CD4-positive, alpha-beta T cell treated with Interleukin-1 beta for 1 hour (primary cell): ENCODE measurements at regions not wholly inside any gene's neighbourhood (a gene's known extent, or its start where the extent isn't known, plus 50 kb on each side); places are given as distances from the start of the nearest gene placed in this dataset.

Source experiments
- DNase-seq, 2 donors: peaks; one replicate each; pipeline ENCODE4 v3.0.0-alpha.2; 2020 to 2022

DNA sequence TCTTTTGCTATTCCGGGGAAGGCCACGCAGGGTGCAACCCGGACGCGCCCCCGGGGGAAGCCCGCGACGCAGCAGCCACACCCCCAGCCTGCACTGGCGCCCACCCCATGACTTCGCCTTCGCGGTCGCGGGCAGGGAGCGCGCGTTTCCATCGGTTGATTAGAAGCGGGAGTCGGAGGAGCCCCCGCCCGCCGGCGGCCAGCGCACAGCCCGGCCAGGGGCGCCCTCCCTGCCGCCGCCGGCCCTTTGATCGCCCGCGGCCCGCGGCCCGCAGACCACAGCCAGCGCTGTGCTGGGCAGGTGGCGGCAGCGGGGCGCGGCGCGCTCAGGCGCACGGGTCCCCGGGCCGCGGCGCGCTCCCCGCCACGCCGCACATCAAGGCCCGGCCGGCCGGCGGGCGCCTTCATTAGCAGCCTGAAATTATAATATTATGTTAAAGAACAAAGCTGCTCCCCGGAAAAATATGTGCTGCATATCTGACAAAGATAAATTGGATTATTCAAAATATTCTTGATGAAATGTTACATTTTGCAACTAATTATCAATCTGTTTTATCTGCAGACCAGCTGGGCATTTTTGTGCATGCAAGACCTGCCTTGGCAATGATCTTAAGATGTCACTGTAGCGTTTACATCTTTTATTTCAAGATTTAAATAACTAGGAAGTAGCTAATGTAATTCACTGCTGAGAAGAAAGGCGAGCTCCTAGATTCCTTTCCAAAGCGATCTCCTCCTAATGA is 160.7 kb upstream of the MKI67 start:
- DNase-seq, result no peak

DNA sequence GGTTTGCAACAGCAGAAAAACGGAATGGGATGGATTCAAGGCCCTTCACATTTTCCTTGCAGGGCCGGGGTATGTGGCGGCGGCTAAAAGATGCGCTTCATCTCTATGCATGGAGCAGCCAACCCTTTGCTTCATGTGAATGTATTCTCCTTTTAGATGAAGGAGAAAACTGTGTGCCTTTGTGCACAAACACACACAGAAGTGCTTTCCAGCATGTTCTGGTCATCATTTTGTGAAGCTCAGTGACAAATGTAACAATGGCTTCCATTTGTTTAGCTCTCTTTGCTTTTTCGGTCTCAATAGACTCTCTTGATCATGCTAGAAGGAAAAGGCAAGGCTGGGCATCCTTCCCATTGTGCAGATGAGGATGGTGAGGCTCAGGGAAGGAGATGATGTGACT is 161.7 kb upstream of the MKI67 start:
- DNase-seq, result no peak

DNA sequence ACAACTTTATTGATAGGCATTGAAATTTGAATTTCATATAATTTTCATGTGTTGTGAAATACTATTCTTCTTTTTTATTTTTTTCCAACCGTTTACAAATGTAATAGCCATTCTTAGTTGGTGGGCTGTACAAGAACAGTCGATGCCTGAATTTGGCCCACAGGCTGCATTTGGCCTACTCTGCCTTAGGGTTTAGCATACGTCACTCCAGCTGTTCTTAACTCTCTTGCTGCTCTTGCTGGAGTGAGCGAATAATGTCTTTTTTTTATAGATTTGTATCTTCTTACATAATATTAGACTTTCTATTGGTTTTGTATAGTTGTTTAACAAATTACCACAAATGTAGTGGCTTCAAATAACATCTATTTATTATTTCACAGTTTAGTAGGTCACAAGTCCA is 163.4 kb upstream of the MKI67 start:
- DNase-seq, result no peak

DNA sequence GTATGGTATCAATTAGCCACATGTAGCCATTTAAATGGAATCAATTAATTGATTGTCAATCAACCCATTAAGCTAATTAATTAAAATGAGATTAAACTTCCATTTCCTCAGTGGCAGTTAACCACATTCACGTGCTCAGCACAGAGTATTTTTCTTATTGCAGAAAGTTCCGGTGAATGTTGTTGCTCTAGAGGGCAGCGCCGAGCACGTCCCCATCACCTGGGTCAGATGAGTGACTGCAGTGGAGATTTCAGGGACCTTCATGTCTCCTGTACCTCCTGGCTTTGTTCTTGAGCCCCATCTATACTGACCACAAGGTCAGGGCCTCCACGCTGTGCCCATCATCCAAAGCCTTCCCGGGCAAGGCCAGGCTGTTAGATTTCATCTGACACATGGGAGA is 168.8 kb upstream of the MKI67 start:
- DNase-seq, result no peak

DNA sequence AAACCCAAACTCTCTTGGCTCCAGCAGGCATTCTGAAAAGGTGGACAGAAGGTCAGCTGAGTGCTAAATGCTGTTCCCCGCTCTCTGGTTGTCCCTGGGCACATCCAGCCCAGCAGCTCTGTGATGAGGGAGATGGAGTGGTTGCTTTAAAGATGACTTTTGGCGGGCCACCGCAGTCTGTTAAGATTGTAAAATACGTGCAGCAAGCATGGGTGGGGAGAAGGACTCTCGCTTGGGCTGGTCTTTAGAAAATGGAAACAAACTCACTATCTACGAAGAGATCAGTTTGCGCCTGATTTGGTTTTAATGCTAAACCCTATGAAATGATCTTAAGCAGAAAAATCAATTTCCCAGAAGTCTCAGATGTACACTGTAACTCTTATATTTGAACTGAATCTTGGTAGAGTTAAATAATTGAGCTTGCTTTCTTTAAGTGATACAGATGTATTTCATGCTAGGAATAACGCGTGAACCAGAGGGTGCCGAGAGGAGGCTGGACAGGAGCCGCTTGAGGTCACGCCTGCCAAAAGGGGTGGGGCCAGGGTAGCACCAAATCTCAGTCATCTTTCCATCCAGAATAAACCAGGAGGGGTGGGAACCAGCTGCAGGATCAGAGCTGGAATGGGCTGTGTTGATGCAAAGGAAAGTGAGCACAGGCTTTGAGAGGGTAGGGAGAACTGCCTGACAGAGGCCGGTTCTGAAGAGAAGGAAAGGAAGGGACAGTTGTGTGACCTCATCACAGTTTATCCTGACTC is 170.2 kb upstream of the MKI67 start:
- DNase-seq, result no peak

DNA sequence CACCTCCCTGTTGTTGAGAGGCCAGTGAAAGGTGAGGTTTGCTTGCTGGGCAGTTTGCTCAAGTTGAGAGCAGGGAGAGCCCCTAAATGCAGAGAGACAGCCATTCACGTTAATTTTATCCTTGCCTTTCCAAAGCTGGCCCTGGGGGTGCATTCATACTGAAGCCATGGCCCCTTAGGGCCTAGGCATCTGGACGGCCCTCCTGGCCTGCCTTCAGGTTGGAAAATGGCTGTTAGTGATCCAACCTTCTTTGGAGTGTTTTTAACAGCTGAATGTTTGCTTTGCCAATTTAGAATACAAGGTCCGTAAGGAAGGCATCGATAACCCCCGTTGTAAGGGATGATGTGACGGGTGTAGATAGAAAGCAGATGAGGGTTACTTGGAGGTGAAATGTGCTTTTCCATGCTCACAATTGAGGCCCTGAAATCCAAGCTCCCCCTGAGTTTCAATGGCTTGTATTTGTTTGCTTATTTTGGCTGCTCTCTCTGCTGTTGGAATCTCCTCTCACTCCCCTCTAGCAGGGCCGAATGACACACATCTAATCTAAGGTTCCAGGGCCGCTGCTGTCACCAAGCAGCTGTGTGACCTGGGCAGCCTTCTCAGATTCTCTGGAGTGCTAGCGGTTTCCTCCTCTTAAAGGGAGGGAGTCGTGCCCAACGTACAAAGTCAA is 171.6 kb upstream of the MKI67 start:
- no peak for DNase-seq

DNA sequence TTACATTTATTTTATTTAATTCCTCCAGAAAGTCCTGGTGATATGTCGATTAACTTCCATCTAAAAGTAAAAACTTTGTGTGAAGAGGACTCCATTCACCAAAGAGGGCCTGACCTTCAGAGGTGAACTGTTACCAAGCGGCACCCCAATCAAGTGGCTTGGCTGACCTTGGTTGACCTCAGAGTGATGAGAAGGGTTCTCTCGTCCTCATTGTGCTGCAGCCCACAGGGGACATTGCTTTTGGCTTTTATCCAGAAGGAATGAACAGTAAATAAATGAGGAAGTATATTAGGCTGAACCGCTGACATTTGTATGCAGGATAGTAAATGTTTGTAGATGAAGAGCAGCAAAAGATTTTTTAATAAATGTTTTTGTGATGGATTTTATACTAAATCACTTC is 172.4 kb upstream of the MKI67 start:
- no peak for DNase-seq

DNA sequence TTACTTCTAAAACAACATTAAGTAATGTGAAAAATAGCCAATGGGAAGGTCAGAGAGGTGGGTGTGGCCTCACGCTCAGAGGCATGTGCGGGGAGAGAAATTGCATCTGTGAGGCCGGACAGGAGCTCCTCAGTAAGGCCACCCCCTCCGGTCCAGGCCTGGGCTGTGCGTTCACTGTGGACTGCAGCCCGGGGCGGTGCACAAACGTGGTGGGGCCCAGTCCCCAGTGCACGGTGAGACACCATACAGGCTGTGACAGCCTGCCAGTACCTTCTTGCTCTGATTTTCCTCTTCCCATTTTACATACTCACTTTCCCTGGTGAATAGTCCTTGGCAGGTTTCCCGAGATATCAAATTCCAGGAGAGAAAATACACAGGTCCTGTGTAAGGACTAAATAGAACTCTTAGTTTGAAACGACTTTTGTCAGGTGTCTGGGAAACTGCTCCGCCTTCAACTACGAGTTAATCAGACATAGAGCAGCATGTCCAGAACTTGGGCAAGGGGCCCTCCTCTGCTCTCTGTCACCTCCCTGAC is 174.1 kb upstream of the MKI67 start:
- no peak for DNase-seq

DNA sequence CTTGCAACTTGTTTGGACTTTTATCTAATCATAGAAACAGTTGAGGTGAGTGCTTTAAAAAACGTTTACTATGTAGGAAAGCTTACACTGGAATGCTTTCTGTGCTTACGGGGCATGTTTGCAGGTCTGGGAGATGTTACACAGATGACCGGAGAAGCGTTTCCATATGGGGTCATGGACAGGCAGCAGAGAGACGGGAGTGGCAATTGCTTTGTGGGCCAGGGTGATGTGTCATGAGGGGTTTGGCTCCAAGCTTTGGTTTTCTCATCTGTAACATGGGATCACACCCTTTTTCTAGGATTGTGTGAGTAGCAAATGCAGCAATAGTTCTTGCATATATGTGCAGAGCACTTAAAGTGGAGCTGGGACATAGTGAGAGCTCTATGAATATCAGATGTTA is 174.8 kb upstream of the MKI67 start:
- no peak for DNase-seq

DNA sequence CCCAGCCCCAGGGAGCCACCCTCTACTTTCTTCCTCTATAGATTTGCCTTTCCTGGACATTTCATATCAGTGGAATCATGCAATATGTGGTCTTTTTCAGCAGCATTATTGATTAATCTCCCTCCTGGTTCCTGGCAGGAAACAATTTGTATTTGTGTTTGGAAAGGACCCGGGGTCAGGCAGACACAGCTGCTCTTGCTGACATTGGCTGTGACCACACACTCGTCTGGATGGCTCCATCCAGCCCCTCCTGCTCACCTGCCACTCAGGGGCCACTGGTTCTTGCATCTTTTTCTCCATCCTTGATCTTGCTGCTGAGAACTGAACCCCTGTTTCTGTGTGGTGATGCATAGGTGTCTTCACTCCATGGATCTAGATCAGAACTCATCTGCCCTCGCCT is 176.6 kb upstream of the MKI67 start:
- no peak for DNase-seq

DNA sequence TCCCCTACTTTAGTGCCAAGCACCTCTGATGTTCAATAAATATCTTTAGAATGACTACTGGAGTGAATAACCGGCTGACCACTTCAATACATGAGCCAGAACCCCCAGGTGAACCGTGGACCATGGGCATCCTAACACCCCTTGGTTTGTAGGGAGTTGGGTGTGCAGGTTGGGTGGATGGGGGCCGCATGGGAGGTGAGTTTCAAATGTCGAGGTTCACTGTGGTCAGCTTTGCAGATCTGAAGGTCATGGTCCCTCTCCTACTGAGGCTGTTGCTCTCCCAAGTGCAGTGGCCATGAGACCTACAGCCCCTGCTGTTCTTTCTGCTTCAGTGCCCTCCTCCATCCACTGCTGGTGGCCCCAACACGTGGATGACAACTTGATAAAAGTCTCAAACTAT is 178.0 kb upstream of the MKI67 start:
- DNase-seq, result no peak

DNA sequence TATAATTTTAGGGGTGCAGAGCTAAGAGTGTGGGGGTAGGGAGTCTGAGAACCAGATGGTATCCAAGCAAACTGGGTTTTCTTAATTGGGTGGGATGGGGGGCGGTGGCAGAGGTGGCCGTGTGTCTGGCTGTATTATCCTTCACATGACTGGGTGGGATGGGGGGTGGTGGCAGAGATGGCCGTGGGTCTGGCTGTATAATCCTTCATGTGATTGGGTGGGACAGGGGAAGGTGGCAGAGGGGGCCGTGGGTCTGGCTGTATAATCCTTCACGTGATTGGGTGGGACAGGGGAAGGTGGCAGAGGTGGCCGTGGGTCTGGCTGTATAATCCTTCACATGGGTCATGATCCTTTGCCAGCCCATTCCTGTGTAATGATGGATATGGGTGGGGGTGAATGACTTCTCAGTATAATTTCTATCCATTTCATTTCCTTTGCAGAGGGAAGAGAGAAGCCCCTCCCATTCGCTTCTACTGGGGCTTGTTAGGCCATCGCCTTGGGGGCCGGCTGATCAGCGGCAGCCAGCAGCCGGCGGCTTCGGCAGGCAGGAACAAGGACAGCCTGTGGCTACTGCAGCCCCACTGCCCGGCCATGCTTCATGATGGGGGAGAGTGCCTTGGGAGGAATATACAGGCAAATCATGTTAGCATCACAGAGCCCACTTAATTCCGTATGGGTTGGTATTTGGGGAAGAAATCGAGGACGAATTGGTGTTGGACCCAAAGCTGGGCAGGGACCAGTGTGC is 179.6 kb upstream of the MKI67 start:
- no peak for DNase-seq

DNA sequence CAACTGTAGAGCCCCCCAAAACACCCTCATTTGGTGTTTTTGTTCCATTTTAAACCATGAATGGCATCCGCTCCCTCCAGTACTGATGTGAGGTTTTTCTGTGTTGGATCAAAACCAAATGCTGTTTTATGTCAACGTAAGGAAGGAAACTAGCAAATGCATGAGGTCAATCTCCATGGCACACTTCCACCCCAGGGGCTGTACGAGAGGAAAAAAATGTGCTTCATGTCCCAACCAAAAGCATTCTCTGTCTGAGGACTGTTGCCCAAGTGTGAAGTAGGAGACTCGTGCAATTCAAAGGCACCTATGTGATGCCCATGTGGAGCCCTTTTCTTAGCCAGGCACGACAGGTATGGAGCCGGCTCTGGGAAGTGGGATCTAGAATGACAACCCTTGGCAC is 180.3 kb upstream of the MKI67 start:
- no peak for DNase-seq

DNA sequence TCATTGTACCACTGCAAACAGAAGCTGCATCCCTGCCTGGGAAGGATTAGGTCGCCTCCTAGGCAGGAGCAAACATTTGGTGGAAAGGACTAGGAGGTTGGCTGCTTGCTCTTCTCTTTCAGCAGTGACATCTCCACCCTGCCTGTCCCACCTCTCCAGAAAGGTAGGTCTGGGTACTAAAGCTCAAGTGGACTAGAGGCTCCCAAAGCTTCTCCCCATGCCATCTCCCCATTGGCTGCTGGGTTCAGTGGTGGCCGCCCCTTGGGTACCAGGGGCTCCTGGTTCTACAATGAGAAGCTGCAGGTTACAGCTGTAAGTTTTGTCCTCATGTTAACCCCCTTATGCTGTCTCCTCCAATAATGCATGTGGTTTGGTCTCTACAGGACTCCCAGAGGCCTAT is 180.7 kb upstream of the MKI67 start:
- no peak for DNase-seq

DNA sequence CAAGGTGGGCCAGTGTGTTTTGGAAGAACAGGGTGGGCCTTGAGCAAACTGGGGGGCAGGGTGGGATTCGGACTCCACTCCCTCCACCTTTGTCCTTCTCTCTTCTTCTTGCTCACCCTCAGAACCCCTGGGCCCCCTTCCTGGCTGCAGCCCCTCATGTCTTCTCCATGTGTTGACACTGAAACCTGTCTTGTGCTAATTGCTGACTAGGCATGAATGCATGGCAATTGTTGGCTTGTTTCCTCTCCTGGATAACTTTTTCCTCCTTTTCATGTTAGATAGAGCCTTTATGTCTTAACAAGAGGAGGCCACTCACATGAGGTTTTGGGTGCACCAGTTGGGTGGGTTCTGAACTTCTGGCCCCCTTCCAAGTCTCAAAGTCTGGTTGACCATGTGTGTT is 181.6 kb upstream of the MKI67 start:
- no peak for DNase-seq

DNA sequence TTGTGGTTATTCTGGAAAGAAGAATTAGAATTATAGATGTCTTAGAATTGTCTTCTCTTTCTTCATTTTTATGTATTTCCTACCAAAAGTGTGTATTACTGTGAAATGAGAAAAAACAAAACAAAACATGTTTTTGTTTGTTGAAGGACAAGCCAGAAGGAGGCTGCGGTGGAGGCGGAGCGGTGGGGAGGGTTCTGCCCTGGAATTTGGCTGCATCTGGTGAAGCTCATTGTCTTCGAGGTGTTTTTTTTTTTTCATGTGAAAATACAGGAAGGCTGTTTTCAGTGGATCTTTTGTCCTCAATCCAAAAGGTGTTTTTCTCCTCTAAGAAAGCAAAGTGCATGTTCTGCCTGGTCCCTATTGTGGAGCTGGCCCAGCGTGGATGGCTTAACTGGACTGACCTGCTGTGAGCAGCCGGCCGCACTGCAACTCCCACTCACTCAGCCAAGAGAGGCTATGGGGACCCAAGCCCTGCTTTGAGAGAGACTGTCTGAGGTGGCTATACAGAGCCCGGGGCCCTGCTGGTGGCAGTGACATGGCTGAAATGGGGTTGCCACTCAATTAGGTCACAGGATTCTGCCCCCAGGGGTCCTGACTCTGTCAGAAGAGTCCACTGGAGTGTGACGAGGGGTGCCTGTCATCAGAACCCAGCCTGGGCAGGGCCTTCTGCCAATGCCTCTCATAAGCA is 184.9 kb upstream of the MKI67 start:
- no peak for DNase-seq

DNA sequence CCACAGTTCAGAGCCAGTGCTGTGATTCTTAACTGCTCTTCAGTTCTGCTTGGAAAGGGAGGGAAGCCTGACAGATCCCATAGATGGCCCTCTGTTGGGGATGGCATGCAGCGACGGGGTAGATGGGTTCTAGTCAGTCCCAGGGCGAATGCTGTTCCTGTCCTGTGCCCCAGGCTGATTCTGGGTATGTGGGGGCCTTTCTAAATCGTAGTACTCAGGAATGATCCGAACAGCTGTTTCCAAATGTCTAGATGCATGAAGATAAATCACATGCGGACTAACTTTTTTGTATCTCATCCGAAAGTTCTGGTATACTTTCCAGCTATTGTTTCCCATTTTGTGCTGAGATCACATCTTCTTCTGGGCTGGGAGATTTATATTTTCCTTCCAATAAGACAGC is 186.0 kb upstream of the MKI67 start:
- no peak for DNase-seq

DNA sequence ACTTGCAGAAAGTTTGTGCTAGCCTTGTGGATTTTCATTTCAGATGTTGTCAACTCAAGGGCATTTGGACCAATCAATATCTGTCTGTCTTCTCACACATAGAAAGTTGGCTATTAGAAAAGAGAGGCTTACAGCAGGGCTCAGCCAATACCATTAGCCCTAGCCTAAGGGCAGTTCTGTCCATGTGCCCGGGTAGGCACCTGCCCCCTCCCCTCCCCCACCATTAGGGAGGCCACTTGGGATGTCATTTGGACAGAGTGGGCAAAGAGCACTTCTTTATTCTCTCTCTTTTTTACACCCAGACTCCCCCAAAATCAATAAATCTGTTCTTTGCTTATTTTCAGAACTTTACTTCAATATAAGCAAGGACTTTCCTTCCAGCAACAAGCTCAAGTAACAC is 188.5 kb upstream of the MKI67 start:
- DNase-seq, result no peak

DNA sequence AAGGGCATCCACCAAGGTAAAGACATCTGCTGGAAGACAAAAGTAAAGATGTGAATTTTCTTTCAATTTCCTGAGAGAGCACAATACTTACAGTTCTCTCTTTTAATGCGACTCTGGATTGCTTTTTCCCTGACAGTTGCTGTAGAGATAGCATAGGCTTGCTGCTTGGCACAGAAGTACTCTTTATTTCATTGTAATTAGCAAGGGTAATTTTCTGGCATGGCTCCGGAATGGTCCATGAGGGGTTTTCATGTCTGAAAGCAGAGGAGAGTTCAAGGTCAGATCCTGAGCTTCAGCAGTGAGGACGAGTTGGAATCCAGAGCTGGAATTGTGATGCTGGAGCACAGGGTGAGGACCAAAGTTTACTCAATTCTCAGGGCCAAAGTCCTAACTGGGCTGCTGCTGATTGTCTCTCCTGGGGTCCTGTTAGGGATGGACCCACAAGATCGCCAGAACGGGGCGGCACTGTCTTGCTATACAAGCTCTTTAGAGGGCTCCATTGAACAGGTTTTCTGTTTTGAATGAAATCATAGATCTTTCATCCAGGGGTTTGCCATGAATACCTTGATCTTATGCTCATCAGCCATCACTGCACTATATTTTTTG is 190.0 kb upstream of the MKI67 start:
- DNase-seq, result no peak

DNA sequence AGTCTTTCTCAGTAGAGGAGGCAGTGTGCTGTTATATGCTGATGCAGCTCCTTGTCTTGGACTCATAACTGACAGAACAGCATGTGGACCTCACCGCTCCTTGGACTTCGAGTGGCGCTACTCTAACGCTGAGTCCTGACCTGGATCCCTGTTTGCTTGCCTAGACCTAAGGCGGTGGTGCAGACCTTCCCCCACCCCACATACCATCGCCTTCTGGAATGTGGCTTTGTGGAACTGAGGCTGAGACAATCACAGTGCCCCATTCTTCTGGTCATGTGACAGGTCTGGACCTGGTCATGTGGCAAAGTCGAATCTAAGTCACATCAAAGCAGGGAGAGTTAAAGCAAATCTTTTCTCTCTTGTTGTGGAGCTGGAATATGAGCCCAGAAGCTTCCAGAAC is 190.7 kb upstream of the MKI67 start:
- no peak for DNase-seq

DNA sequence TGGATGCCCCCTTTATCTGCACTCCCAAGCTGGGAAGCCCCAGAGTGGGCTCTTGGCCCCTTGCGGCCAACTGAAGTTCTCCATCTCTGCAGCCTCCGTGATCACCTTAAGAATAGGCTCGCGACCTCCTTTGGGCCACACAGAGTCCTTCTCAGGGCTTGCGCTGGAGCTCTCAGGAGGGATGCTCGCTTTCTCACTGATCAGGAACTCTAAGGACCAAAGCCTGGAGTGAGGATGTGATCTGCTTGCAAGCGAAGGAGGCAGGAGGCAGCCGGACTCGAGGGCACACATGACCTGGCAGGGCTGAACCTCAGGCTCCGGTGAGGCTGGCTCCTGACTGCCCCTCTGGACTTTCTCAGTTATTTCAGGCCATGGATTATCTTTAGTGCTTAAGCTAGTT is 192.1 kb upstream of the MKI67 start:
- no peak for DNase-seq

DNA sequence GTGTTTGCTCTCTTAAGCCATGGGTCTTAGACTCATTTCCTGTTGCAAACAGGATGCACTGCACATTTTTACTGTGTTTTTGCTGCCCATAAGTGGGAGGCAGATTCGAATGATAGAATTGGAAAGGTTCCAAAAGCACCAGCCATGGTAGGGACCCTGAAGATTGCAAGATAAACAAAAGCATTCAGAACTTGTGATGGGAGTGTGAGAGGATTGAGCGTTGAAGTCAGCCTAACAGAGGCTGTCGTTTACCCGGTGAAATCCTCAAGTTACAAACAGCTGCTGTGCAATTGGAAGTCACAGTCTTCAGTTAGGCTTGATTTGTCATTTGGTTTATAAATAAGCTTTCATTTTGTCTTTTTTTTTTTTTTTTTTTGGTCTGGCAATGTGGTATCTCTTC is 192.7 kb upstream of the MKI67 start:
- no peak for DNase-seq
